ENCODE measurements at regions not wholly inside any gene's neighbourhood (a gene's known extent, or its start where the extent isn't known, plus 50 kb on each side); places are given as distances from the start of the nearest gene placed in this dataset.

DNA sequence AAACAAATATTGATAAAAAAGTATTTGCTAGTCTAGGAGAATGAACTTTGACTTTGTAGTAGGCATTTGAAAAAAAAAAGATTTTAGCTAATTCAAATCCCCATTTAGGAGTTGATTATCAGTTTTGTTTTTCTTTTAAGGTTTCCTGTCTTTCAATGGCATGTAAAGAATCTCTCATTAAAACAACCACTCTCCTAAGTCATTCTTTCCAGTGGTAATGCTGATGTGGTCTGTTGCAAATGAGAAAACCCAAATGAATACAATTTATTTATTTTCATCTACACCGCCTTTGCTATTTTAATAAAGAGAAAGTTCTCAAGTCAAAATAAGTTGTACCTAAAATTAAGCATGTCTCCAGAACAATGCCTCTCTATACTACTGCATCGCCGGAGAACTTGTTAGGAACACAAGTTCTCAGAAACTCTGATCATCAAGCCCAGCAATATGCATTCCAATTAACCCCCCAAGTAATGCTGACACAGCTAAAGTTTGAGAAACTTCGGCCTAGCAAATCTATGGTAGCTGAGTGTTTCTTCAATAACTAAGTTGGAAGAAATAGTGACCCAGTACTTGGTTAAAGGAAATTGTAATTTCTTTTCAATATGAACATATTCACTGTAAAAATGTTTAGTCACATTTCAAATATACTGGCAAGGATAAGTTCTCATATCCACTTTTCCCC, 255.1 kb downstream of the PTPRC start:
- TF ChIP-seq CTCF (IDR thresholded peaks at IDR 0.05), result no peak
- no peak for TF ChIP-seq EZH2phosphoT487 (IDR thresholded peaks at IDR 0.05)
- TF ChIP-seq EZH2 (IDR thresholded peaks at IDR 0.05), result no peak

Measured in neural progenitor cell (in vitro differentiated cells).